ENCODE measurements at regions not wholly inside any gene's neighbourhood (a gene's known extent, or its start where the extent isn't known, plus 50 kb on each side); places are given as distances from the start of the nearest gene placed in this dataset.
"Not testable (repeated sequence)": the region's sequence is repeated elsewhere in the genome, so short reads cannot be mapped to it uniquely, and the experiment has no call there.

GRCh38 chr13:82597747-82598146, 1284.5 kb downstream of the SLITRK1 start:
- no peak for DNase-seq (ENCODE audit: low read depth, low spot score)

GRCh38 chr13:82593239-82593638, 1289.0 kb downstream of the SLITRK1 start:
- no peak for DNase-seq (ENCODE audit: low read depth, low spot score)

GRCh38 chr13:82571653-82572052, 1310.6 kb downstream of the SLITRK1 start:
- no peak for DNase-seq (ENCODE audit: low read depth, low spot score)

GRCh38 chr13:82569581-82569980, 1312.7 kb downstream of the SLITRK1 start:
- no peak for DNase-seq (ENCODE audit: low read depth, low spot score)

- DNase-seq (ENCODE audit: low read depth, low spot score), result no peak
Measured at GRCh38 chr13:82566864-82567263, 1315.4 kb downstream of the SLITRK1 start.

- no peak for DNase-seq (ENCODE audit: low read depth, low spot score)
Measured at GRCh38 chr13:82565201-82565600, 1317.1 kb downstream of the SLITRK1 start.

GRCh38 chr13:82560889-82561288, 1321.4 kb downstream of the SLITRK1 start:
- DNase-seq (ENCODE audit: low read depth, low spot score), result no peak

- no peak for DNase-seq (ENCODE audit: low read depth, low spot score)
Measured at GRCh38 chr13:82522872-82523271, 1359.4 kb downstream of the SLITRK1 start.

- no peak for DNase-seq (ENCODE audit: low read depth, low spot score)
Measured at GRCh38 chr13:82506805-82507414, 1375.4 kb downstream of the SLITRK1 start.

- no peak for DNase-seq (ENCODE audit: low read depth, low spot score)
Measured at GRCh38 chr13:82501834-82502233, 1380.4 kb downstream of the SLITRK1 start.

GRCh38 chr13:82480415-82480814, 1401.9 kb downstream of the SLITRK1 start:
- no peak for DNase-seq (ENCODE audit: low read depth, low spot score)

- no peak for DNase-seq (ENCODE audit: low read depth, low spot score)
Measured at GRCh38 chr13:82477436-82477835, 1404.8 kb downstream of the SLITRK1 start.

GRCh38 chr13:82467626-82468025, 1414.6 kb downstream of the SLITRK1 start:
- no peak for DNase-seq (ENCODE audit: low read depth, low spot score)

- not testable (repeated sequence) for DNase-seq (ENCODE audit: low read depth, low spot score)
Measured at GRCh38 chr13:82459575-82459974, 1422.7 kb downstream of the SLITRK1 start.

GRCh38 chr13:82458169-82458568, 1424.1 kb downstream of the SLITRK1 start:
- DNase-seq (ENCODE audit: low read depth, low spot score), result no peak

GRCh38 chr13:82457548-82457947, 1424.7 kb downstream of the SLITRK1 start:
- DNase-seq (ENCODE audit: low read depth, low spot score), result not testable (repeated sequence)

- DNase-seq (ENCODE audit: low read depth, low spot score), result no peak
Measured at GRCh38 chr13:82447416-82448077, 1434.7 kb downstream of the SLITRK1 start.

- DNase-seq (ENCODE audit: low read depth, low spot score), result no peak
Measured at GRCh38 chr13:82439159-82439904, 1442.9 kb downstream of the SLITRK1 start.

GRCh38 chr13:82438320-82438719, 1444.0 kb downstream of the SLITRK1 start:
- DNase-seq (ENCODE audit: low read depth, low spot score), result no peak

GRCh38 chr13:82436099-82436585, 1446.1 kb downstream of the SLITRK1 start:
- no peak for DNase-seq (ENCODE audit: low read depth, low spot score)

- no peak for DNase-seq (ENCODE audit: low read depth, low spot score)
Measured at GRCh38 chr13:82432949-82433348, 1449.3 kb downstream of the SLITRK1 start.

- no peak for DNase-seq (ENCODE audit: low read depth, low spot score)
Measured at GRCh38 chr13:82412749-82413148, 1469.5 kb downstream of the SLITRK1 start.

GRCh38 chr13:82407321-82407720, 1475.0 kb downstream of the SLITRK1 start:
- DNase-seq (ENCODE audit: low read depth, low spot score), result no peak
